Right kidney (tissue), 1 donor: ENCODE measurements at regions not wholly inside any gene's neighbourhood (a gene's known extent, or its start where the extent isn't known, plus 50 kb on each side); places are given as distances from the start of the nearest gene placed in this dataset.

Source experiments
- DNase-seq: peaks from one replicate; pipeline ENCODE4 v3.0.0-alpha.2; 2016

GRCh38 chr4:155514628-155515027, 137.9 kb upstream of the MAP9 start:
- no peak for DNase-seq

- DNase-seq = no peak
Measured at GRCh38 chr4:155512817-155513216, 136.1 kb upstream of the MAP9 start.

- DNase-seq = no peak
Measured at GRCh38 chr4:155512046-155512445, 135.3 kb upstream of the MAP9 start.

GRCh38 chr4:155510771-155511170, 134.0 kb upstream of the MAP9 start:
- DNase-seq = no peak

GRCh38 chr4:155509555-155509954, 132.8 kb upstream of the MAP9 start:
- no peak for DNase-seq

- no peak for DNase-seq
Measured at GRCh38 chr4:155506745-155507144, 130.0 kb upstream of the MAP9 start.

GRCh38 chr4:155505321-155505720, 128.6 kb upstream of the MAP9 start:
- DNase-seq = no peak

- no peak for DNase-seq
Measured at GRCh38 chr4:155497306-155497705, 120.5 kb upstream of the MAP9 start.

GRCh38 chr4:155496294-155496626, 119.5 kb upstream of the MAP9 start:
- no peak for DNase-seq

GRCh38 chr4:155495572-155496293, 119.0 kb upstream of the MAP9 start:
- DNase-seq = no peak

GRCh38 chr4:155494037-155494718, 117.4 kb upstream of the MAP9 start:
- DNase-seq = no peak

GRCh38 chr4:155491336-155492120, 114.8 kb upstream of the MAP9 start:
- no peak for DNase-seq

GRCh38 chr4:155489271-155489670, 112.5 kb upstream of the MAP9 start:
- DNase-seq = no peak

GRCh38 chr4:155488691-155489090, 111.9 kb upstream of the MAP9 start:
- no peak for DNase-seq

GRCh38 chr4:155487210-155487609, 110.4 kb upstream of the MAP9 start:
- DNase-seq = no peak

- no peak for DNase-seq
Measured at GRCh38 chr4:155481150-155481549, 104.4 kb upstream of the MAP9 start.

- no peak for DNase-seq
Measured at GRCh38 chr4:155479835-155480234, 103.1 kb upstream of the MAP9 start.

GRCh38 chr4:155478336-155478835, 101.6 kb upstream of the MAP9 start:
- DNase-seq = no peak

GRCh38 chr4:155474758-155475157, 98.0 kb upstream of the MAP9 start:
- DNase-seq = no peak

GRCh38 chr4:155473420-155474095, 96.8 kb upstream of the MAP9 start:
- no peak for DNase-seq

- DNase-seq = no peak
Measured at GRCh38 chr4:155468282-155468681, 91.5 kb upstream of the MAP9 start.

- no peak for DNase-seq
Measured at GRCh38 chr4:155450676-155451075, 73.9 kb upstream of the MAP9 start.

- DNase-seq = no peak
Measured at GRCh38 chr4:155445306-155445705, 68.5 kb upstream of the MAP9 start.
